IMR-90 (cell line): ENCODE measurements at regions not wholly inside any gene's neighbourhood (a gene's known extent, or its start where the extent isn't known, plus 50 kb on each side); places are given as distances from the start of the nearest gene placed in this dataset.
A peak's percentile ranks its signal among the peaks of the same experiment; 100 is the strongest.

Source experiments
- ATAC-seq: fragments of 200-7000 bp; cut with Tn5 transposase; 2 replicates; pipeline ENCODE4 v1.9.1; 2020; ENCODE audit warnings: low read depth, mild to moderate bottlenecking, moderate library complexity
- BruUV-seq: library from RNA; stranded (reverse); fragments of 400-500 nt; replicated peaks from 2 replicates; lab custom pipeline; 2021; lab: Mats Ljungman, UMichigan
- CTCF ChIA-PET: fragments of 300-600 bp; formaldehyde crosslinking; extraction: SDS; loops from one replicate; lab custom pipeline; 2021; ENCODE audit warnings: antibody characterized with exemption; lab: Yijun Ruan, JAX
- POLR2A ChIA-PET: fragments of 300-600 bp; sonication (Branson Sonifier 250); formaldehyde crosslinking; loops from one replicate; lab custom pipeline; 2022; ENCODE audit warnings: antibody characterized with exemption; ENCODE audit not compliant: unreplicated experiment; lab: Charles Lee
- DNase-seq: peaks from one replicate; pipeline ENCODE4 v3.0.0; 2013
- H2AFZ ChIP-seq: replicated peaks from 2 replicates; pipeline ENCODE3; 2013; ENCODE audit warnings: low read length, mild to moderate bottlenecking; ENCODE audit not compliant: poor library complexity
- H2AK5ac ChIP-seq: 2 replicates; pipeline ENCODE4 v1.6.1; 2013; ENCODE audit warnings: low read depth, low read length, inconsistent platforms
- H2AK9ac ChIP-seq: replicated peaks from 2 replicates; pipeline ENCODE3; 2013; ENCODE audit warnings: mild to moderate bottlenecking, low read depth, low read length, moderate library complexity; ENCODE audit not compliant: poor library complexity
- H2BK120ac ChIP-seq: 2 replicates; pipeline ENCODE4 v1.6.1; 2013; ENCODE audit warnings: low read depth, low read length, inconsistent platforms
- H2BK15ac ChIP-seq: 3 replicates; pipeline ENCODE4 v1.6.1; 2013; ENCODE audit warnings: low read depth, low read length, inconsistent platforms
- H2BK20ac ChIP-seq: 2 replicates; pipeline ENCODE4 v1.6.1; 2013; ENCODE audit warnings: low read depth, mild to moderate bottlenecking, inconsistent platforms, low read length, moderate library complexity
- H2BK5ac ChIP-seq: 2 replicates; pipeline ENCODE4 v1.6.1; 2013; ENCODE audit warnings: mild to moderate bottlenecking, low read depth, low read length, inconsistent platforms; ENCODE audit not compliant: poor library complexity, severe bottlenecking
- H3K14ac ChIP-seq: replicated peaks from 2 replicates; pipeline ENCODE4 v1.6.1; 2013; ENCODE audit warnings: low read depth, low read length, inconsistent platforms
- H3K18ac ChIP-seq: 2 replicates; pipeline ENCODE4 v1.6.1; 2013; ENCODE audit warnings: low read depth, low read length, control low read depth
- H3K23ac ChIP-seq: 2 replicates; pipeline ENCODE4 v1.6.1; 2013; ENCODE audit warnings: low read depth, low read length, inconsistent platforms
- H3K27ac ChIP-seq: 2 replicates; pipeline ENCODE4 v1.5.1; 2013; ENCODE audit warnings: mild to moderate bottlenecking, control low read depth, low read length; ENCODE audit not compliant: insufficient read depth
- H3K27me3 ChIP-seq: 2 replicates; pipeline ENCODE4 v1.6.1; 2013; ENCODE audit warnings: low read length; ENCODE audit not compliant: control insufficient read depth, insufficient read depth
- H3K36me3 ChIP-seq: 2 replicates; pipeline ENCODE4 v1.6.1; 2013; ENCODE audit warnings: low read length, mixed read lengths; ENCODE audit not compliant: control insufficient read depth, insufficient read depth
- H3K4ac ChIP-seq: 2 replicates; pipeline ENCODE4 v1.6.1; 2013; ENCODE audit warnings: low read depth, low read length, inconsistent platforms
- H3K4me1 ChIP-seq: 2 replicates; pipeline ENCODE4 v1.6.1; 2013; ENCODE audit warnings: low read length, mixed read lengths; ENCODE audit not compliant: control insufficient read depth, insufficient read depth
- H3K4me2 ChIP-seq: 2 replicates; pipeline ENCODE4 v1.6.1; 2013; ENCODE audit warnings: low read depth, mild to moderate bottlenecking, control low read depth, low read length, moderate library complexity
- H3K4me3 ChIP-seq: 2 replicates; pipeline ENCODE4 v1.5.1; 2013; ENCODE audit warnings: low read depth, mild to moderate bottlenecking, control low read depth, low read length, moderate library complexity; ENCODE audit not compliant: insufficient read depth
- H3K56ac ChIP-seq: 2 replicates; pipeline ENCODE4 v1.6.1; 2013; ENCODE audit warnings: low read length, inconsistent platforms; ENCODE audit not compliant: insufficient read depth; ENCODE audit errors: extremely low read depth
- H3K79me1 ChIP-seq, 2 experiments: 2 replicates each; pipeline ENCODE4 v1.6.1; 2013; ENCODE audit warnings: low read length in 2 of 2, inconsistent platforms in 1 of 2, low read depth in 1 of 2
- H3K9ac ChIP-seq: 2 replicates; pipeline ENCODE4 v1.6.1; 2013; ENCODE audit warnings: low read depth, low read length, control low read depth
- H3K9me1 ChIP-seq: 2 replicates; pipeline ENCODE4 v1.6.1; 2013; ENCODE audit warnings: low read length, inconsistent platforms; ENCODE audit not compliant: insufficient read depth
- H3K9me3 ChIP-seq: 2 replicates; pipeline ENCODE4 v1.6.1; 2013; ENCODE audit warnings: low read length; ENCODE audit not compliant: control insufficient read depth, insufficient read depth
- H4K20me1 ChIP-seq: 2 replicates; pipeline ENCODE4 v1.6.1; 2013; ENCODE audit warnings: low read length, inconsistent platforms; ENCODE audit not compliant: insufficient read depth
- H4K5ac ChIP-seq: 2 replicates; pipeline ENCODE4 v1.6.1; 2013; ENCODE audit warnings: mild to moderate bottlenecking, low read depth, low read length, control low read depth
- H4K8ac ChIP-seq, 2 experiments: 2 replicates each; pipeline ENCODE4 v1.6.1; 2013; ENCODE audit warnings: low read depth in 2 of 2, low read length in 2 of 2, control low read depth in 1 of 2, inconsistent platforms in 1 of 2
- H4K91ac ChIP-seq: 2 replicates; pipeline ENCODE4 v1.6.1; 2013; ENCODE audit warnings: low read depth, low read length, inconsistent platforms; ENCODE audit not compliant: insufficient read depth
- BHLHE40 ChIP-seq: fragments of 150-350 bp; IDR thresholded peaks from 2 replicates; pipeline ENCODE4 v1.6.1; 2016; ENCODE audit warnings: mild to moderate bottlenecking, low read depth, low read length
- CEBPB ChIP-seq: IDR thresholded peaks from 2 replicates; pipeline ENCODE4 v1.6.1; 2012; ENCODE audit warnings: low read depth, low read length, improper control_type of control experiment
- CHD1 ChIP-seq: IDR thresholded peaks from 2 replicates; pipeline ENCODE4 v1.6.1; 2012; ENCODE audit warnings: low read depth, low read length, improper control_type of control experiment
- CTCF ChIP-seq: conservative IDR thresholded peaks from 2 replicates; pipeline ENCODE4 v1.5.1; 2012; ENCODE audit warnings: mild to moderate bottlenecking, low read depth, low read length, improper control_type of control experiment
- ELK1 ChIP-seq: fragments of 150-350 bp; IDR thresholded peaks from 2 replicates; pipeline ENCODE4 v1.6.1; 2016; ENCODE audit warnings: low read depth, mild to moderate bottlenecking, low read length, moderate library complexity, borderline replicate concordance
- MAFK ChIP-seq: IDR thresholded peaks from 2 replicates; pipeline ENCODE4 v1.6.1; 2012; ENCODE audit warnings: low read depth, low read length, improper control_type of control experiment
- NFE2L2 ChIP-seq: fragments of 150-350 bp; IDR thresholded peaks from 2 replicates; pipeline ENCODE4 v1.6.1; 2016; ENCODE audit warnings: low read depth, mild to moderate bottlenecking, low read length
- POLR2A ChIP-seq: IDR thresholded peaks from 2 replicates; pipeline ENCODE4 v1.6.1; 2012; ENCODE audit warnings: mild to moderate bottlenecking, low read depth, low read length
- RAD21 ChIP-seq: IDR thresholded peaks from 2 replicates; pipeline ENCODE4 v1.6.1; 2012; ENCODE audit warnings: low read length, improper control_type of control experiment
- RCOR1 ChIP-seq: IDR thresholded peaks from 2 replicates; pipeline ENCODE4 v1.6.1; 2012; ENCODE audit warnings: mild to moderate bottlenecking, low read length, improper control_type of control experiment; ENCODE audit not compliant: insufficient replicate concordance
- RFX5 ChIP-seq: IDR thresholded peaks from 2 replicates; pipeline ENCODE4 v1.8.0; 2012; ENCODE audit warnings: low read depth, mild to moderate bottlenecking, low read length, moderate library complexity
- USF2 ChIP-seq: fragments of 150-350 bp; IDR thresholded peaks from 2 replicates; pipeline ENCODE4 v1.6.1; 2017; ENCODE audit warnings: mild to moderate bottlenecking, antibody characterized with exemption, low read length, low read depth
- WGBS, 2 experiments: methylation state at CpG; one replicate each; pipeline versions ENCODE4 v1.1.5 to v1.1.7; 2013; ENCODE audit warnings: missing lambda C conversion rate in 2 of 2; ENCODE audit not compliant: insufficient read length in 1 of 2; ENCODE audit errors: extremely low coverage in 2 of 2; 5-methylcytosine and 5-hydroxymethylcytosine counted together
- dilution Hi-C: fragments of 300-500 bp; cut with HindIII; formaldehyde crosslinking; loops from one replicate; pipeline ENCODE4 v1.14.3; 2018; ENCODE audit warnings: low sequenced_read_pairs; ENCODE audit not compliant: unreplicated experiment
- in situ Hi-C: fragments of 300-500 bp; cut with MboI; formaldehyde crosslinking; loops from 3 replicates; pipeline ENCODE4 v1.14.3; 2019; ENCODE audit warnings: low sequenced_read_pairs, inconsistent platforms, mixed read lengths
- intact Hi-C: fragments of 100-400 bp; cut with micrococcal nuclease; formaldehyde crosslinking; loops from 2 replicates; pipeline ENCODE4 v1.10.0; 2022

GRCh38 chr6:130776287-130776925 lies 50.8 kb upstream of the SMLR1 start:
- Histone ChIP-seq H2AK9ac (no peak overlapping the region), H2AK5ac (no peak overlapping the region), H2AFZ (no peak overlapping the region), H4K5ac (no peak overlapping the region), H3K36me3 (no peaks in the 10 kb centered on the region), H2BK15ac (no peak overlapping the region), H3K23ac (no peak overlapping the region), H2BK20ac (no peak overlapping the region; the same call in 1 of the 2 replicates), H2BK120ac (no peak overlapping the region), H4K20me1 (no peaks in the 10 kb centered on the region), H3K27me3 (no peaks in the 10 kb centered on the region), H3K18ac (no peak overlapping the region), H3K27ac (no peak overlapping the region), H3K79me1 (no peaks in the 10 kb centered on the region), H3K9me1 (no peaks in the 10 kb centered on the region), H4K91ac (no peak overlapping the region), H3K56ac (no peak overlapping the region), H2BK5ac (no peak overlapping the region), H3K4me2 (peak overlapping the region; percentile 71), H4K8ac (no peak overlapping the region), H3K4me3 (no peak overlapping the region), H3K4ac (no peak overlapping the region), H3K9ac (no peak overlapping the region), H3K9me3 (no peaks in the 10 kb centered on the region; the same call in 1 of the 2 replicates), H3K14ac (no peak overlapping the region), H3K4me1 (peaks cover 2% of the 10 kb centered on the region; the same call in 1 of the 2 replicates)
- DNase-seq: no peak
- no CpG with 5 or more reads among the region's 3 CpGs for WGBS, 2 experiments
- TF ChIP-seq NFE2L2: no peak
- TF ChIP-seq USF2: no peak
- TF ChIP-seq RFX5: no peak
- TF ChIP-seq POLR2A: no peak
- no peak for TF ChIP-seq RAD21
- no peak for TF ChIP-seq CEBPB
- no peak for TF ChIP-seq RCOR1
- no peak for TF ChIP-seq CHD1
- TF ChIP-seq CTCF: no peak
- TF ChIP-seq BHLHE40: no peak
- no peak for TF ChIP-seq ELK1
- no peak for TF ChIP-seq MAFK
- no peak for ATAC-seq
- ChIA-PET POLR2A (no interaction called here), CTCF (no interaction called here)
- dilution Hi-C loops: no loop called here
- intact Hi-C loops: no loop called here
- no TSS peak for BruUV-seq
- in situ Hi-C loops: no loop called here
